Memory B cell (primary cell): ENCODE measurements at regions not wholly inside any gene's neighbourhood (a gene's known extent, or its start where the extent isn't known, plus 50 kb on each side); places are given as distances from the start of the nearest gene placed in this dataset.

Source experiments
- ATAC-seq: fragments of 150-1000 bp; cut with Tn5 transposase; 2 replicates; pipeline ENCODE4 v1.10.0; 2021; ENCODE audit warnings: low read depth, mild to moderate bottlenecking, moderate library complexity
- DNase-seq, 2 donors: peaks; one replicate each; pipeline ENCODE4 v3.0.0; 2022; ENCODE audit warnings: low spot score in 2 of 2
- H3K27ac Mint-ChIP-seq: one replicate; pipeline ENCODE4 v1.8.0; 2022; ENCODE audit warnings: mild to moderate bottlenecking, moderate library complexity, mixed read lengths
- H3K27me3 Mint-ChIP-seq: one replicate; pipeline ENCODE4 v1.8.0; 2022; ENCODE audit warnings: mixed read lengths
- H3K36me3 Mint-ChIP-seq: one replicate; pipeline ENCODE4 v1.8.0; 2022; ENCODE audit warnings: mild to moderate bottlenecking, mixed read lengths
- H3K4me1 Mint-ChIP-seq: one replicate; pipeline ENCODE4 v1.8.0; 2022; ENCODE audit warnings: mixed read lengths
- H3K4me3 Mint-ChIP-seq: one replicate; pipeline ENCODE4 v1.8.0; 2022; ENCODE audit warnings: mild to moderate bottlenecking, moderate library complexity, mixed read lengths
- H3K9me3 Mint-ChIP-seq: one replicate; pipeline ENCODE4 v1.8.0; 2022; ENCODE audit warnings: mixed read lengths

GRCh38 chr16:55007504-55007903, 76.8 kb downstream of the IRX5 start:
- Mint-ChIP-seq H3K4me1 (no peaks in the 10 kb centered on the region), H3K27me3 (no peaks in the 10 kb centered on the region), H3K4me3 (no peak overlapping the region), H3K36me3 (no peaks in the 10 kb centered on the region), H3K27ac (no peak overlapping the region), H3K9me3 (no peaks in the 10 kb centered on the region)
- no peak for DNase-seq
- no peak for ATAC-seq

- H3K36me3 Mint-ChIP-seq: no peaks in the 10 kb centered on the region
- H3K4me3 Mint-ChIP-seq: no peak overlapping the region
- H3K27me3 Mint-ChIP-seq: no peaks in the 10 kb centered on the region
- ATAC-seq (no peak), DNase-seq (no peak)
- H3K27ac Mint-ChIP-seq: no peak overlapping the region
- no peaks in the 10 kb centered on the region for H3K9me3 Mint-ChIP-seq
- no peaks in the 10 kb centered on the region for H3K4me1 Mint-ChIP-seq
Measured at GRCh38 chr16:55008836-55009510, 78.3 kb downstream of the IRX5 start.

GRCh38 chr16:55009581-55009980, 78.9 kb downstream of the IRX5 start:
- Mint-ChIP-seq H3K4me3 (no peak overlapping the region), H3K9me3 (no peaks in the 10 kb centered on the region), H3K4me1 (no peaks in the 10 kb centered on the region), H3K27me3 (no peaks in the 10 kb centered on the region), H3K36me3 (no peaks in the 10 kb centered on the region), H3K27ac (no peak overlapping the region)
- DNase-seq (no peak), ATAC-seq (no peak)

GRCh38 chr16:55010492-55011160, 80.0 kb downstream of the IRX5 start:
- H3K27me3 Mint-ChIP-seq: no peaks in the 10 kb centered on the region
- H3K4me3 Mint-ChIP-seq: no peak overlapping the region
- H3K27ac Mint-ChIP-seq: no peak overlapping the region
- ATAC-seq: no peak
- no peak for DNase-seq
- no peaks in the 10 kb centered on the region for H3K4me1 Mint-ChIP-seq
- no peaks in the 10 kb centered on the region for H3K9me3 Mint-ChIP-seq
- H3K36me3 Mint-ChIP-seq: no peaks in the 10 kb centered on the region

GRCh38 chr16:55012362-55012761, 81.7 kb downstream of the IRX5 start:
- no peak overlapping the region for H3K4me3 Mint-ChIP-seq
- no peak for ATAC-seq
- H3K4me1 Mint-ChIP-seq: no peaks in the 10 kb centered on the region
- H3K27me3 Mint-ChIP-seq: no peaks in the 10 kb centered on the region
- H3K36me3 Mint-ChIP-seq: no peaks in the 10 kb centered on the region
- H3K27ac Mint-ChIP-seq: no peak overlapping the region
- no peaks in the 10 kb centered on the region for H3K9me3 Mint-ChIP-seq
- no peak for DNase-seq

- H3K27ac Mint-ChIP-seq: no peak overlapping the region
- H3K4me3 Mint-ChIP-seq: no peak overlapping the region
- H3K4me1 Mint-ChIP-seq: no peaks in the 10 kb centered on the region
- ATAC-seq (no peak), DNase-seq (no peak)
- no peaks in the 10 kb centered on the region for H3K36me3 Mint-ChIP-seq
- H3K9me3 Mint-ChIP-seq: no peaks in the 10 kb centered on the region
- no peaks in the 10 kb centered on the region for H3K27me3 Mint-ChIP-seq
Measured at GRCh38 chr16:55012793-55013192, 82.1 kb downstream of the IRX5 start.

GRCh38 chr16:55014022-55014421, 83.4 kb downstream of the IRX5 start:
- H3K27ac Mint-ChIP-seq: no peak overlapping the region
- no peaks in the 10 kb centered on the region for H3K36me3 Mint-ChIP-seq
- no peak overlapping the region for H3K4me3 Mint-ChIP-seq

GRCh38 chr16:55015181-55015913, 84.7 kb downstream of the IRX5 start:
- Mint-ChIP-seq H3K9me3 (peaks cover 8% of the 10 kb centered on the region), H3K4me3 (no peak overlapping the region)
- no peak for ATAC-seq

More at GRCh38 chr16:55014022-55014421, 83.4 kb downstream of the IRX5 start:
- H3K9me3 Mint-ChIP-seq: no peaks in the 10 kb centered on the region
- no peaks in the 10 kb centered on the region for H3K27me3 Mint-ChIP-seq
- DNase-seq (no peak), ATAC-seq (no peak)
- no peaks in the 10 kb centered on the region for H3K4me1 Mint-ChIP-seq

GRCh38 chr16:55016515-55016914, 85.8 kb downstream of the IRX5 start:
- H3K9me3 Mint-ChIP-seq: peaks cover 8% of the 10 kb centered on the region
- H3K4me3 Mint-ChIP-seq: no peak overlapping the region
- H3K4me1 Mint-ChIP-seq: no peaks in the 10 kb centered on the region
- peaks cover 8% of the 10 kb centered on the region for H3K27me3 Mint-ChIP-seq
- ATAC-seq: no peak
- no peak overlapping the region for H3K27ac Mint-ChIP-seq
- peaks cover 7% of the 10 kb centered on the region for H3K36me3 Mint-ChIP-seq
- no peak for DNase-seq

More at GRCh38 chr16:55015181-55015913, 84.7 kb downstream of the IRX5 start:
- DNase-seq: no peak
- H3K27ac Mint-ChIP-seq: no peak overlapping the region
- peaks cover 7% of the 10 kb centered on the region for H3K36me3 Mint-ChIP-seq
- H3K4me1 Mint-ChIP-seq: no peaks in the 10 kb centered on the region
- H3K27me3 Mint-ChIP-seq: peaks cover 8% of the 10 kb centered on the region

- H3K27me3 Mint-ChIP-seq: peaks cover 9% of the 10 kb centered on the region
- no peak overlapping the region for H3K27ac Mint-ChIP-seq
- H3K4me1 Mint-ChIP-seq: no peaks in the 10 kb centered on the region
- no peak overlapping the region for H3K4me3 Mint-ChIP-seq
- peaks cover 8% of the 10 kb centered on the region for H3K9me3 Mint-ChIP-seq
- DNase-seq (no peak), ATAC-seq (no peak)
- H3K36me3 Mint-ChIP-seq: peaks cover 7% of the 10 kb centered on the region
Measured at GRCh38 chr16:55017321-55017720, 86.7 kb downstream of the IRX5 start.

GRCh38 chr16:55018881-55019280, 88.2 kb downstream of the IRX5 start:
- H3K27me3 Mint-ChIP-seq: peaks cover 9% of the 10 kb centered on the region
- H3K9me3 Mint-ChIP-seq: peaks cover 8% of the 10 kb centered on the region
- no peaks in the 10 kb centered on the region for H3K4me1 Mint-ChIP-seq
- no peak overlapping the region for H3K4me3 Mint-ChIP-seq
- no peak overlapping the region for H3K27ac Mint-ChIP-seq
- DNase-seq (no peak), ATAC-seq (no peak)
- H3K36me3 Mint-ChIP-seq: peaks cover 7% of the 10 kb centered on the region

- ATAC-seq (no peak), DNase-seq (no peak)
- peaks cover 9% of the 10 kb centered on the region for H3K27me3 Mint-ChIP-seq
- peaks cover 8% of the 10 kb centered on the region for H3K9me3 Mint-ChIP-seq
- no peaks in the 10 kb centered on the region for H3K4me1 Mint-ChIP-seq
- no peak overlapping the region for H3K4me3 Mint-ChIP-seq
- H3K27ac Mint-ChIP-seq: no peak overlapping the region
- peaks cover 7% of the 10 kb centered on the region for H3K36me3 Mint-ChIP-seq
Measured at GRCh38 chr16:55019419-55020131, 88.9 kb downstream of the IRX5 start.

- Mint-ChIP-seq H3K27ac (no peak overlapping the region), H3K4me3 (no peak overlapping the region), H3K4me1 (no peaks in the 10 kb centered on the region), H3K36me3 (peaks cover 7% of the 10 kb centered on the region), H3K9me3 (peaks cover 8% of the 10 kb centered on the region), H3K27me3 (peaks cover 9% of the 10 kb centered on the region)
- no peak for DNase-seq
- ATAC-seq: no peak
Measured at GRCh38 chr16:55021595-55022475, 91.2 kb downstream of the IRX5 start.
